Ascending aorta (tissue), 2 donors: ENCODE measurements at regions not wholly inside any gene's neighbourhood (a gene's known extent, or its start where the extent isn't known, plus 50 kb on each side); places are given as distances from the start of the nearest gene placed in this dataset.

Experiments used
- DNase-seq, 2 donors: peaks; one replicate each; pipeline ENCODE4 v3.0.0-alpha.2; 2019; ENCODE audit warnings: low spot score in 2 of 2
- H3K27ac ChIP-seq, 2 donors: fragments of 200-600 bp; sonication (generic); one replicate each; pipeline ENCODE4 v1.5.1; 2016 to 2017; ENCODE audit warnings: mild to moderate bottlenecking in 1 of 2
- H3K27me3 ChIP-seq: fragments of 200-600 bp; sonication (generic); one replicate; pipeline ENCODE4 v1.5.1; 2017
- H3K36me3 ChIP-seq, 2 donors: fragments of 200-600 bp; sonication (generic); one replicate each; pipeline ENCODE4 v1.5.1; 2016
- H3K4me1 ChIP-seq, 2 donors: fragments of 200-600 bp; sonication (generic); one replicate each; pipeline ENCODE4 v1.5.1; 2016 to 2017; ENCODE audit warnings: mild to moderate bottlenecking in 1 of 2
- H3K4me3 ChIP-seq, 2 donors: fragments of 200-600 bp; sonication (generic); one replicate each; pipeline ENCODE4 v1.5.1; 2016 to 2017; ENCODE audit warnings: mild to moderate bottlenecking in 1 of 2
- H3K9me3 ChIP-seq, 2 donors: fragments of 200-600 bp; sonication (generic); one replicate each; pipeline ENCODE4 v1.5.1; 2016
- CTCF ChIP-seq, 3 experiments: fragments of 200-600 bp in 2 of 3; fragments of 450-650 bp in 1 of 3; sonication (generic) in 2 of 3; IDR thresholded peaks; one replicate each; pipeline ENCODE4 v1.5.1; 2016 to 2019; ENCODE audit warnings: antibody characterized with exemption in 3 of 3, mild to moderate bottlenecking in 1 of 3, moderate library complexity in 1 of 3
- intact Hi-C: fragments of 100-400 bp; cut with DNase I; formaldehyde crosslinking; loops from one replicate; pipeline ENCODE4 v1.15.1; 2023

- intact Hi-C loops = no loop called here
- H3K27ac ChIP-seq = no peak overlapping the region
Measured at GRCh38 chr6:140905050-140905449, 1227.7 kb upstream of the GJE1 start.

GRCh38 chr6:140897804-140898573, 1234.7 kb upstream of the GJE1 start:
- no peaks in the 10 kb centered on the region for H3K27me3 ChIP-seq
- DNase-seq = no peak
- H3K9me3 ChIP-seq = no peaks in the 10 kb centered on the region
- H3K4me3 ChIP-seq = no peak overlapping the region
- H3K4me1 ChIP-seq = no peaks in the 10 kb centered on the region
- H3K36me3 ChIP-seq = no peaks in the 10 kb centered on the region
- H3K27ac ChIP-seq = no peak overlapping the region
- intact Hi-C loops = no loop called here
- TF ChIP-seq CTCF (IDR thresholded peaks at IDR 0.05) = no peak

More at GRCh38 chr6:140905050-140905449, 1227.7 kb upstream of the GJE1 start:
- H3K27me3 ChIP-seq = no peaks in the 10 kb centered on the region
- H3K36me3 ChIP-seq = no peaks in the 10 kb centered on the region
- DNase-seq = no peak
- H3K4me1 ChIP-seq = no peaks in the 10 kb centered on the region
- no peak for TF ChIP-seq CTCF (IDR thresholded peaks at IDR 0.05)
- no peaks in the 10 kb centered on the region for H3K9me3 ChIP-seq
- H3K4me3 ChIP-seq = no peak overlapping the region

GRCh38 chr6:140897349-140897748, 1235.4 kb upstream of the GJE1 start:
- Histone ChIP-seq H3K9me3 (no peaks in the 10 kb centered on the region), H3K27me3 (no peaks in the 10 kb centered on the region), H3K4me1 (no peaks in the 10 kb centered on the region), H3K27ac (no peak overlapping the region), H3K4me3 (no peak overlapping the region), H3K36me3 (no peaks in the 10 kb centered on the region)
- TF ChIP-seq CTCF (IDR thresholded peaks at IDR 0.05) = no peak
- intact Hi-C loops = no loop called here
- no peak for DNase-seq

DNA sequence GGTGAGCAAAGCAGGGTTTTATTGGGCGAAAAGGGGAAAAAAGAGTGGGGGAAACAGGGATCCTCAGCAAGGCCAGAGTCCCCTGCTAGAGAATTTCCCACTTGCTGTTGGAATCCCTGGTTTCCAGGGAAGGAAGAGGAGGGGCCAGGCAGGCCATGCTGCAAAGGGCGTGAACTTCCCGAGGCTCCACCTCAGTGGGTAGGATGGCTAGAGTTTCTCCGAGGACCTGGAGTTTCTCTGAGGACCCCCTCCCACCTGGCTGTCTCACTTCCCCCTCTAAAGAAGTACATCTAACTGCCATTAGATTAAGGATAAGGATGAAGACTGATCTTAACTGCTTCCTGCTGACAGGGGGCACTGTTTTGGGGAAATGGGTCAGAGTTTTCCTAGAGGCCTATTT, 1239.3 kb upstream of the GJE1 start:
- no peaks in the 10 kb centered on the region for H3K9me3 ChIP-seq
- no peak for TF ChIP-seq CTCF (IDR thresholded peaks at IDR 0.05)
- no peaks in the 10 kb centered on the region for H3K4me1 ChIP-seq
- no peak for DNase-seq
- H3K36me3 ChIP-seq = no peaks in the 10 kb centered on the region
- H3K27ac ChIP-seq = no peak overlapping the region
- intact Hi-C loops = no loop called here
- no peaks in the 10 kb centered on the region for H3K27me3 ChIP-seq
- no peak overlapping the region for H3K4me3 ChIP-seq

- no peak overlapping the region for H3K27ac ChIP-seq
- DNase-seq = no peak
- peaks cover 0 to 2% of the 10 kb centered on the region in 2 donors for H3K4me1 ChIP-seq
- intact Hi-C loops = no loop called here
- H3K27me3 ChIP-seq = no peaks in the 10 kb centered on the region
- H3K4me3 ChIP-seq = no peak overlapping the region
- TF ChIP-seq CTCF (IDR thresholded peaks at IDR 0.05) = no peak
- no peaks in the 10 kb centered on the region for H3K9me3 ChIP-seq
- no peaks in the 10 kb centered on the region for H3K36me3 ChIP-seq
Measured at GRCh38 chr6:140879946-140880345, 1252.8 kb upstream of the GJE1 start.
